NCI-H2227 (cell line): ENCODE measurements at regions not wholly inside any gene's neighbourhood (a gene's known extent, or its start where the extent isn't known, plus 50 kb on each side); places are given as distances from the start of the nearest gene placed in this dataset.

ENCODE experiments used
- DNase-seq: peaks from one replicate; lab custom pipeline; 2025; ENCODE audit not compliant: unreplicated experiment; lab: John Stamatoyannopoulos, UW

DNA sequence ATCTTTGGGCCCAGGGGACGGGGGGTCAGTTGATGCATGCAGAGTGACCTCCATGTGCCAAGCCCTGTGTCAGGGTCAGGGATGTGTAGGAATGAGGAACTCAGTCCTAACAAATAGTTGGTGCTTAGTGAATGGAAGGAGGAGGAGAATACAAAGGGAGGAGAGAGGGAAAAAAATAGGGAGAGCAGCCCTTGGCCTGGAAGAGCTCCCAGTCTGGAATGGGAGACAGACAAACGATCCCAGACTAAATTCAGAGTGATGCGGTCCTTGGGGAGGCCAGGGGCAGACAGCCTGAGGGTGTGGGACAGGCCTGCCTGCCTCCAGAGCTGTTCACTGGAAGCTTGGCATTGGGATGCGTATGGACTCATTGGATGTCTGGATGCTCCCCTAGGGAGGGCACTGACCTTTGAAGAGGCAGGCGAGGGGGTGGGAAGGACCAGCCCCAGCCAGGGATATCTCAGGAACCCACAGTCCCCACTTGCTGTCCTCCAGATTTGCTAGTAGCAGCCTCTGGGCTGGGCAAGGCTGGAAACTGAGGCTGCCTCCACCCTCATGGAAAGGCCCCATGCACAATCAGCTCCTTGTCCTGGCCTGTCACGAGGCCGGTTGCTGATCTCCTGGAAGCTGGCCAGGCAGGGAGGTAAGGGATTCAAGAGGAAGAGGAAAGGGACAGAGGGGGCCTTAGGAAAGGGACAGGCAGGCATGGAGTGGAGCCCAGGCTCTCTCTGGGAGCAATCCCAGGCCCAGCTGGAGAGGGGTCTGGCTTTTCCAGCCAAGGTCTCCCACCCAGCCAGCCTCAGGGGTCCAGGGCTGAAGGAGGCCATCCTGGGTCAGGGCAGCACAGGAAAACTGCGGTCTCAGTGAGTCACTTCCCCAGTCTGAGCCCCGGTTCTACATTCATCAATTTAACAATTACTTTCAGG, 69.0 kb upstream of the GGTA1 start:
- no peak for DNase-seq

DNA sequence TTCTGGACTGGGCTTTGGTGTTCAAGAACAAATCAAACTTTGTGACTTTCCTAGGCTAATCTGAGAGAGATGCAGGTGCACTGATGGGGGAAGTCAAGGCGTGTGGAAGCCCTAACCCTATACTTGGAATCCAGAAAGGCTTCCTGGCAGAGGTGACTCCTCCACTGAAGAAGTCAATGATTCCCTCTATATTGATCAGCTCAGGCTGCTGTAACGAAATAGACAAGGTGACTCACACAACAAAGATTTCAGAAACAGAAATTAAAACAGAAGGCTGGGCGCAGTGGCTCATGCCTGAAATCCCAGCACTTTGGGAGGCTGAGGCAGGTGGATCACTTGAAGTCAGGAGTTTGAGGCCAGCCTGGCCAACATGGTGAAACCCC, 69.6 kb upstream of the GGTA1 start:
- no peak for DNase-seq

DNA sequence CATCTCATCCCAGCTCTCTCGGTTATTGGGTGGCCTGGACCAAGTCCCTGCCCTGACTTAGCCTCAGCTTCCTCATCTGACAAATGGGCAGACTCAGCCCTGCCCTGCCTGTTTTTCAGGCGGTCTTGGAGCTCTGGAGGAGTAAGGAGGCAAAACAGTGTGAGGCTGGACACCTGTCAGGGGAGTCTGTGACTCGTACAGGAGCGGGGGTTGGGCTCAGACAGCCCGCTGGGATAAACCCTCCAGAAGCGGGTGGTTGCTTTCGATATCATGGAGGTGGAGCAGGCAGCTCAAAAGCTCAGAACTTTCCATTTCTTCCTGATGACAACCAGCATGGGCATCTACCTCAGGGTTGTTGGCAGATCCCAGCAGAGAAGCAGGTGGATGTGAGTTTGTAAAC, 72.9 kb upstream of the GGTA1 start:
- DNase-seq: no peak

DNA sequence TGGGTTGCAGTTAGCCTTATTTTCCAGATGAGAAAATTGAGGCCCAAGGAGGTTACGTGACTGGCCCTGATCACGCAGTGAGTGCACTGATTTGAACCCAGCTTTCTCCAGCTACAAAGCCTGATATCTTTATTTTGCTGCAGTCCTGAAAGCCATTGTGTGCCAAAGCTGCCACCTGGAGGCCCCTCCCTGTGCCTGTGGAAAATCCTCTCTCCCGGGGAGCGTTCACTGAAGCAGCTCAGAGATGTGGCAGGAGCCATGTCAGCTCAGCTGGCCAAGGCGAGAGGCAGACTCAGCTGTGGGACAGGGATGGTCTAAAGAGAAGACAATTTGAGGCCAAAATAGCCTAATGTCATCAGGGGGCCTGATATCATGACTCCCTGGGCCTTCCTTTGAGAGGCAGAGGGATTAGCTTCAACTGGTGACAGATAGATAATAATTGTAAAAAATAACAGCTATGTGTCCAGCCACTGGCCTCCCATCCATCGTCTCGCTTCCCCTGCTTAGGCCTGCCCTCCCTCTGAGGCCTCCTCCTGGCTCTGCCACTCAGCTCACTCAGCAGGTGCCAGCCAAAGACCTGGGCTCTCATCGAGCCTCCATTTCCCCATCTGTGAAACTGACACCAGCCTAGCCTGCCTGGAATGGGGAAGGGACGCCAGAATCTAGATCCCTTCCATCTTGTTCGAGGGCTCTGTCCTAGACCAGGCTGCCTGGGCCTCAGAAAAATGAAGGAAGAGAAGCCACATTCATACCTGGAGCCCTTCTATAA, 74.3 kb upstream of the GGTA1 start:
- DNase-seq: no peak

DNA sequence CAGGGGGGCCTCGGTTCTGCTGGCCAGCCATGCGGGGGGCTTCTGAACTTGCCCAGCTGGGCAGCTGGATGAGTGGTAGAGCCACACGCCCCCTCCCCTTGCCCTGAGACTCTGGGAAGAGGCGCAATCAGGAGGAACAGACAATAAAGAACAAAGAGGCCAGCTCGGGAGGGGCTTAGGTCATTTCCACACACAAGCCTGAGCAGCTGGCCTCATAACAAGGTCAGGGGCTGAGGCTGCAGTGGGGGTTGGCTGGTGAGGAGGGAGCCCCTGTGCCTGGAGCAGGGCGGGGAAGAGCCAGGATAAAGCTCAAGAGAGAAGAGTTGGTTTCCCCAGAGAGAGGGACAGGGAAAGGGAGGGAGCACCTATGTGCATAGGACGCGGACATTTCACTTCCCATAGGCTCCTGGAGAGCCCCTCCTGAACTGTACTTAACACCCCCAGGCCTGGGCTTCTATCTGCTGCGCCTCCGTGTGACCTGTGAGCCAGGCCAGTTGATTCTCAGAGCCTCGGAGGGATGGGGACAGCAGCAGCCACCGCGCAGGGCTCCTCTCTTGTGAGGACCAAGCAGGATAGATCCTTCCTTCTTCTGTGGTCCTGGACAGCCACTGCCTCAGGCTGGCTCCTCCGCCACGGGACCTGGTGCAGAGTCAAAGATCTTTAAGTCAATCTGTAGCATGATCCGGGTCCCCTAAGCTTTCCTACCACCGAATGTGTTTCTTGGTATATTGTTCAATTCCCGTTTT, 75.3 kb upstream of the GGTA1 start:
- no peak for DNase-seq

DNA sequence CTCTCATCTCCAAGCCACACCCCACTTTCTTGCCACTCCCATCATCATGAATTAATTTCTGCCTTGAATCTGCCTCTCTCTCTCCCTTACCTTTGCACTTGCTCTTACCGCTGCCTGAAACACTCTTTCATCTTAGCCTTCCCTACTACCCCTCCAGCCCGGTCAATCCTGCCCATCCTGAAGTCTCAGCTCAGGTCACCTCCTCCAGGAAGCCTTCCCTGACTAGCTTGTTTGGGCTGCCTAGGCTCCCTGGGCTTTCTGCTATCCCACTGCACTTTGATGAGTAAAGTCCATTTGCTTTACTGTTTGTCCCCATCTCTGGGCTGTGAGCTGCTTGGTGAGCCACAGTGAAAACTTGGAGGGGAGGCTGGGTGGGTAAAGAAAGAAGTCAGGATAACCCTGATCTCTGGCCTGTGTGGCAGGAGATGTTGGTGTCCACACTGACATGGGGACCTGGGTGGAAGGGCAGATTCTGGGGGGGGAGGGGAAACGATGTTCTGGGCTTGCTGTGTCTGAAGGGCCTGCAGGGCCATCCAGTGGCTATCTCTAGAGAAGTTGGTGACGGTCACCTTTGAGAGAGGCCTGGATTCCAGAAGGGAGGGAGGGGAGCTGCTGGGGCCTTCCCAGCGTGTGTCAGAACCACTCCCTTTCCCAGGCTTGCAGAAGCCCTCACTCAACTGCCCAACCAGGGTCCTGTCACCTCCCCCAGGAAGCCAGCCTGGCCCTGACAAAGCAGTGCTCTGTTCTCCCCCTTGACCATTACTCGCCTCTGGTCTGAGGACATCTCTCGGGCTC, 75.0 kb upstream of the DAB2IP start:
- DNase-seq: no peak

DNA sequence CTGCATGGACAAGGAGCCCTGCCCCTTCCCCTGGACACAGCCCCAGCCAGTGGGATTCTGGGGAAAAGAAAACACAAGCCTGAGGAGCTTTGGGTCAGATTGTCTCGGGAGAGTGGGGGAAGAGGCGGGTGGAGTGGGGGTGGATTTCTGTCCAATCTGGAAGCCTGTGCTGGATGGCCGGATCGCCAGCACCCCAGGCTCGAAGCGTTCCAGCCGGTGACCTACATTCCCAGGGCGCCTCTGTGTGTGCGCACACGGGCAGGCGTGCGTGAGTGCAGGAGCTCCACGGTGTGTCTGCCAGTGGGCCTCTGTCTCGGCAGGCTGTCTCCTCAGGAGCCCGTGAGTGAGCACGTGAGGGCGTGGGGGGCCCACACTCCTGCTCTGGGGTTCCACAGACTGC, 74.3 kb upstream of the DAB2IP start:
- DNase-seq: no peak

DNA sequence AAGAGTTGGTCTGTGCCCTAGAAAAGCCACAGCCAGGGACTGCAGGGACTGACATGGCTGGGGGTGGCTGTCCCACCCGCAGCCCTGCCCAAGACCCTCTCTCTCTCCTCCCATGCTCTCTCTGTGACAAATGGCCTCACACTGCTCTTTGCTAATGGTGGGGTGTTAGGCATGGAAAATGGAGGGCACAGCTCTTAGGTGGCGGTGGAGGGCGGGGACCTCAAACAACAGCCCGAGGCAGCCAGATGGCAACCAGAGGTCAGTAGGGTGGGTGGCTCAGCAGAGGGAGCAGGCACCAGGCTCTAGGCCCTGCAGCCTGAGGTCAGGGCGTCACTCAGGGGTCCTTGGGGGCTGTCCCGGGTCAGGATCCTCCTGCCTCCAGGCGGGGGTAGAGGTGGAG, 73.9 kb upstream of the DAB2IP start:
- no peak for DNase-seq

DNA sequence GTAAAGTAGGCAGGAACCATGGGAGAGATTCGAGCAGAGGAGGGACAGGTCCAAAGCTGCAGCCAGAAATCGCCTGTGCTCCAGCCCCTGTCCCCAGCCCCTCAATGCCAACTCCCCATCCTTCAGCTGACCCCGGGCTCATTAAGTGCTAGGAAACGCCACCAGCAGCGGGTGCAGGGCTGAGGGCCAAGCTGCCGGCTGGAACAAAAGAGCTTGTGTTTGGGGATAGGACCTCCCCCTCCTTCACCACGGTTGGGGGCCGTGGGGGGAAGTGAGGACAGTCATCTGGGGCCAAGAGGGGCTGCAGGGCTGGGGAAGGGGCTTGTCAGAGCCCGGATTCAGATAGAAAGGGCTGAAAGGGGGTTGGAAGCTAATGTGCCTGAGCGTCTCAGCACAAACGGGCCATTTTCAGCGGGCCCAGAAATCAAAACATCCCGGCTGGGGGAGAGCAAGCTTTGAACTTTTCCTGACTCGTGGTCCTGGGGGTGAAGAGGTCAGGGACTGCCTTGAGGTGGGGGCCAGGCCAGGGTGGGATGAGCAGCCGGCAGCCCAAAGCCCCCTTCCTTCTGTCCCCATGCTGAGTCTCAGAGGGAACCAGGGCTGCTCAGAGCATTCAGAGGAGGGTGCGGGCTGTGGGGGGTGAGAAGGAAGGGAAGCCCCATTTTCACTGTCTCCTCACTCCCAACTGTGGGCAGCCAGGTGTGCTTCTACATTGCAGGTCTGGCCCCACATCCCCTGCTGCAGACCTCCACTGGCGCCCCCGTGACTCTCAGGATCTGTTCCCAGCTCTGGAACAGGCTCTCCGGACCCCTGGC, 69.4 kb upstream of the DAB2IP start:
- DNase-seq: peak; percentile 11

DNA sequence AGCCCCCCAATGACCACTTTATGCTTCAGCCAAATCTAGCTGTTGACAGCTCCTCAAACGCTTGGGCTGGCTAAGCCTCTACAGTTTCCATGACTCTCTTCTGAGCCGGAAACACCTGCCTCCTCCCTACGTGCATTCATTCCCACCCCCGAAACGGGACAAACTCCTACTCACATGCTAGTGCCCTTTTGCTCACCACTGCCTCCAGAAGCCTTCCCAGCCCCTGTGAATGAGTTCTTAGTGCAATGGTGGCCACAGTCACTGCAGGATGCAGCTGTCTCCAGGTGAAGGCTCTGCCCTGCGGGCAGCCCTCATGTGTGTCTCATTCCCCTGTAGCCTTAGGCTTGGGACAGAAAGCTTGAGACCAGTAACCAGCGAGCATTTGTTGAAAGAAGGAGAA, 68.8 kb upstream of the DAB2IP start:
- no peak for DNase-seq

DNA sequence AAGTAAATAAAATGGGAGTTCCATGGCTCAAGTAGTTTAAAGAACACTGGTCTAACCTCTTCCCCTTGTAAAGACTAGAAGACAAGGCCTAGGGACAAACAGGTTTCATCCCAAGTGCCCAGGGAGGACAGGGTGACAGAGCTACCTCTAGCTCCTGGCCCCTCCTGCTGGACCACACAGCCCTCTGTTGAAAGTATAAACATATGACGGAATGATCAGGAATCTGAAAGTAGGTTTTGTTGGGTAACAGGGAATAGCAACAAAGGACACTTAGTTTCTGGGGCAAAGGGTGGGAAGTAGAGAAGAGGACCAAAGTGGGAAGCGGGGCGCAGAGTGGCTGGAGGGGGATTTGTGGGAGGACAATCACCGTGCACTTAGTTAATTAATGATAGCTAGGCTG, 67.0 kb upstream of the DAB2IP start:
- no peak for DNase-seq

DNA sequence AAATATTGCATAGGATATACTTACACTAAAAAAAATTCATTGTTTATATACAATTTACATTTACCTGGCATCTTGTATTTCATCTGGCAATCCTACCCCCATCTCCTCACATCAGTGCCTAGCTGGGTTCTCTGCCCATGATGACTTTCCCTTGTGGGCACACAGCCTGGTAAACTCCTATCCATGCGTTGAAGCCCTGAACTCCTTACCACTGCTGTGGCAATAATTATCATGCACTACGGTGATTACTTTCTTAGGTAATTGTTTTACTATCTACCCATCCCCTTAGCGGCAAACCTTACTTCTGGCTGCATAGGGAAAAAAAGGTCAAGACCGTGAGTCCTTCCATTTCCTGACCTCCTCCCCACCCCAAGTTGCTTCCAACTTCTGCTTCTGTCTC, 63.6 kb upstream of the DAB2IP start:
- no peak for DNase-seq

DNA sequence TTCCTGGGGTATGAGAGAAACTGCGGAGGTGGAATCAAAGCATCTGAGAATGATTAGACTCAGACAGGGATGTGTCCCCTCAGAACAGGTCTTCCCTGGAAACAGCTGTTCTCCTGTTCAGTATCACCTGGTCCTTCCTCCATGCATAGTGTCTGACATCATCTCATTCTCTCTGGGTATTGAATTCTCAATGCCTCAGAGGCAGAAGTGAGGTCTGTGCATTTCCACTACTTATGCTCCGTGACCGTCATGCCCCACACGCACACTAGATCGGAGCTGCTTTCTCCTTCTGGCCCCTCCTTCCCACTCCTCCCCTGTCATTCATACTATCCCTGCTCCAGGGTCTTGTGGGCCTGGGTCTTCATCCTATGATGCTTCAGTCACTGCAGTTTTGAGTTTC, 61.4 kb upstream of the DAB2IP start:
- no peak for DNase-seq

DNA sequence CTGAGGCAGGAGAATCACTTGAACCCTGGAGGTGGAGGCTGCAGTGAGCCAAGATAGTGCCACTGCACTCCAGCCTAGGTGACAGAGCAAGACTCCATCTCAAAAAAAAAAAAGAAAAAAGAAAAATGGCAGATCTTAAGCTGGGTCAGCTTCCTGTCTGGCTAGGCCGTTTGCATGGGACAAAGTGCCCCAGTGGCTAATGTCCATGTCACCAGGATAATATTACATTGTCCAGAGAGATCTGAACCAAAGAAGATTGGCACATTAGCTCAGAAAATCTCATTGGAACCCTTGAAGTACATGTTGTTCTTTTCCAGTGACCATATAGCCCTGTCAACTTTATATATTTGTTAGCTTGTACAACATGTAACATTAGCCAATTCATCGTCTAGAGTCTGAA, 59.2 kb upstream of the DAB2IP start:
- DNase-seq: no peak

DNA sequence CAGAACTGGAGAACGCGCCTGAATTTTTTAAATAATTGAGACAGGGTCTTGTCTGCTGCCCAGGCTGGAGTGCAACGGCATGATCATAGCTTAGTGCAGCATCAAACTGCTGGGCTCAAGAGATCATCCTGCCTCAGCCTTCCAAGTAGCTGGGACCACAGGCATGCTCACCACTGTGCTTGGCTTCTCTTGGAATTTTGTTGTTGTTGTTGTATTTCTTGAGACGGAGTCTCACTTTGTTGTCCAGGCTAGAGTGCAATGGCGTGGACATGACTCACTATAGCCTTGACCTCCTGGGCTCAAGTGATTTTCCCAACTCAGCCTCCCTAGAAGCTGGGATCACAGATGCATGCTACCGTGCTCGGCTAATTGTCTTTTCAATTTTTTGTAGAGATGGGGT, 58.4 kb upstream of the DAB2IP start:
- DNase-seq: no peak

DNA sequence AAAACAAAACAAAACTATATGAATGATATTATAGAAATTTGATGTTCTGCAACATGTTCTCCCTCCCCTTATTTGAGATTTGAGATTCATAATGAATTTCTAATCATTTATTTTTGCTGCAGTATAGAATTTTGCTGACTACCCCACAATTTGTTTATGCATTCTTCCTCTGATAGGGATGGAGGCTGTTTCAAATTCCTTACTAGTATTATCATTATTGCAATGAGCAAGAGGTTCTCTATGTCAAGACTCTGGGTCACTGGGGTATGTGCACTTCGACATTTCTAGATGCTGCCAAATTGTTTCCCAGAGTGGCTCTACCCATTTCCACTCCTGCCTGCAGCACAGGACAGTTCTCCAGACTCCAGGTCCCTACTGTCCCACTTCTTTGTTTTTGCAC, 54.9 kb upstream of the DAB2IP start:
- no peak for DNase-seq

DNA sequence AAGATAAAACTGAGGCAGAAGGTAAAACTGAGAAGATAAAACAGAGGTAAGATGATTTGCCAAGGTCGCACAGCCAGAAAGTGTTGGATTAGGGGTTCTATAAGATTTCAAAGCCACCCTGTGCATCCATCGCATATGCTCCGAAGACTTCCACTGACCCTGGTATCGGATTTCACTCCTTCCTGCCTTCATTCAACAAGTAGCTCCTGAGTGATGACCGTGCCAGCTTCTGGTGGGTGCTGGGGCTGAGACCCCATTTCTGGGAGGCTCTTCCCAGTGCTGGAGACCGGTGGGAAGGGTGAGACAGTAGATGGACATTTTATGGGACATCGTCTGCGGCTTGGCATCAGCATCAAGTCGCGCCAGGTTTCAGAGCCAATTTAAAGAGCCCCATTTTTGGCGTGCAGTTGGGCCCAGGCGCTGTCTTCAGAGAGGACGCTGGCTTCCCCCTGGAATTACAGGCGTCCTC, 53.7 kb upstream of the DAB2IP start:
- no peak for DNase-seq

DNA sequence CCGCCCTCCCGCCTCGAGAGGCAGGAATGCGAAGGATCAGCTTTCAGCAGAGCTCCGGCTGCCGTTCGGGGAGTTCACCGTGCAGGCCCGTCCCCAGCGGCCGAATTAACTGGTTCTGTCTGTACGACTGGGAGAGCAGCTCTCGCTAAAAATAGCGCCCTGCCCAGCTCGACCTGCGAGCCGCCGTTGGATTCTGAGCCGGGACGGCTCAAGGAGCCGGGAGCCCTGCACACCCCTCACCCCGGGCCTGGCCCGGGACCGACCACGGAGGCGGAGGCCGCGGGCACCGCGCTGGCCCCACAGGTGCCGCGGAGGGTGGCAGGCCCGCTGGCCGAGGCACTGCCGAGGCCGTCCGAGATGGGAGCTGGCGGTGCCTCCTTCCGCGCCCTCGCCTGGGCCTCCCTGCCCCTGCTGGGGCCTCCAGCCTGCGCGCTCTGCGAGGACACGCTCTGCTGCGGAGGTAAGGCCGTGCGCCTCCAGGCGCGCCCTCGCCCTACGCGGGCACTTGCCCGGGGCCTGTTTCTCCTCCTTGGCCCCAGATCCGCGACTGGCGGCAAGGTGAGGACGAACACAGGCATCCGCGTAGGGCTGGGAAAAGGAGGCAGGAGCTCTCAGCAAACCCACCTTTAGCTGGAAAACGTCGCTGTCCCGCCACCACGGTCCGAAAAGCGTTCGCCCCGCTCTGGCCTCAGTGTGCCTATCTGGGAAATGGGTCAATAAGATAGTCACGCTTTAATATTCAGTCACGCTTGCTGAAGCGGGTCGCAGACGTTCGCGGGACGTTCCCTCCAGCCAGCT, 53.1 kb upstream of the DAB2IP start:
- no peak for DNase-seq
